HUES64 (cell line): ENCODE measurements at regions not wholly inside any gene's neighbourhood (a gene's known extent, or its start where the extent isn't known, plus 50 kb on each side); places are given as distances from the start of the nearest gene placed in this dataset.

Experiments used
- H3K27ac ChIP-seq: 2 replicates; pipeline ENCODE4 v1.7.0; 2013; ENCODE audit warnings: low read depth, low read length, inconsistent platforms
- H3K27me3 ChIP-seq: 2 replicates; pipeline ENCODE4 v1.6.1; 2013; ENCODE audit warnings: mild to moderate bottlenecking, low read length; ENCODE audit not compliant: insufficient read depth
- H3K36me3 ChIP-seq: 2 replicates; pipeline ENCODE4 v1.6.1; 2013; ENCODE audit warnings: mild to moderate bottlenecking, low read length; ENCODE audit not compliant: insufficient read depth
- H3K4me1 ChIP-seq: 2 replicates; pipeline ENCODE4 v1.6.1; 2013; ENCODE audit warnings: mild to moderate bottlenecking, low read length, moderate library complexity; ENCODE audit not compliant: insufficient read depth
- H3K4me3 ChIP-seq: 2 replicates; pipeline ENCODE4 v1.5.1; 2013; ENCODE audit warnings: mild to moderate bottlenecking, low read length, moderate library complexity
- H3K9ac ChIP-seq: 2 replicates; pipeline ENCODE4 v1.6.1; 2013; ENCODE audit warnings: mild to moderate bottlenecking, low read depth, low read length
- H3K9me3 ChIP-seq: 2 replicates; pipeline ENCODE4 v1.6.1; 2013; ENCODE audit warnings: low read depth, low read length; ENCODE audit not compliant: insufficient read depth
- WGBS: fragments of 150-250, 120-280 bp; methylation state at CpG from one replicate; pipeline ENCODE4 v1.1.7; 2013; ENCODE audit warnings: missing lambda C conversion rate; 5-methylcytosine and 5-hydroxymethylcytosine counted together

GRCh38 chr2:238563551-238563950, 136.8 kb downstream of the ASB1 start:
- 93% methylated on average over 10 of the region's 10 CpGs for WGBS
- Histone ChIP-seq H3K4me1 (no peaks in the 10 kb centered on the region), H3K27ac (no peak overlapping the region), H3K36me3 (no peaks in the 10 kb centered on the region), H3K27me3 (no peaks in the 10 kb centered on the region), H3K9me3 (no peaks in the 10 kb centered on the region), H3K4me3 (no peak overlapping the region), H3K9ac (no peak overlapping the region)

- no peak overlapping the region for H3K9ac ChIP-seq
- H3K4me3 ChIP-seq: no peak overlapping the region
- no peaks in the 10 kb centered on the region for H3K9me3 ChIP-seq
- H3K27ac ChIP-seq: no peak overlapping the region
- H3K36me3 ChIP-seq: no peaks in the 10 kb centered on the region
- WGBS: 90% methylated on average over 16 of the region's 16 CpGs
- H3K4me1 ChIP-seq: no peaks in the 10 kb centered on the region
- no peaks in the 10 kb centered on the region for H3K27me3 ChIP-seq
Observed at GRCh38 chr2:238564286-238564920, 137.7 kb downstream of the ASB1 start.

- Histone ChIP-seq H3K36me3 (no peaks in the 10 kb centered on the region), H3K4me1 (no peaks in the 10 kb centered on the region), H3K9me3 (no peaks in the 10 kb centered on the region), H3K9ac (no peak overlapping the region), H3K27ac (no peak overlapping the region), H3K27me3 (no peaks in the 10 kb centered on the region), H3K4me3 (no peak overlapping the region)
- 90% methylated on average over 6 of the region's 6 CpGs for WGBS
Observed at GRCh38 chr2:238565031-238565430, 138.3 kb downstream of the ASB1 start.

GRCh38 chr2:238566001-238566645, 139.4 kb downstream of the ASB1 start:
- Histone ChIP-seq H3K36me3 (no peaks in the 10 kb centered on the region), H3K4me1 (no peaks in the 10 kb centered on the region), H3K27me3 (no peaks in the 10 kb centered on the region), H3K9ac (no peak overlapping the region), H3K4me3 (no peak overlapping the region), H3K27ac (no peak overlapping the region), H3K9me3 (no peaks in the 10 kb centered on the region)
- WGBS: 93% methylated on average over 16 of the region's 16 CpGs

GRCh38 chr2:238567067-238567855, 140.5 kb downstream of the ASB1 start:
- Histone ChIP-seq H3K36me3 (no peaks in the 10 kb centered on the region), H3K4me3 (no peak overlapping the region), H3K27me3 (no peaks in the 10 kb centered on the region), H3K9me3 (no peaks in the 10 kb centered on the region), H3K4me1 (no peaks in the 10 kb centered on the region), H3K9ac (no peak overlapping the region), H3K27ac (no peak overlapping the region)
- 92% methylated on average over 22 of the region's 22 CpGs for WGBS

- no peaks in the 10 kb centered on the region for H3K4me1 ChIP-seq
- H3K9me3 ChIP-seq: no peaks in the 10 kb centered on the region
- no peak overlapping the region for H3K27ac ChIP-seq
- 88% methylated on average over 8 of the region's 10 CpGs for WGBS
- H3K27me3 ChIP-seq: no peaks in the 10 kb centered on the region
- H3K36me3 ChIP-seq: no peaks in the 10 kb centered on the region
- no peak overlapping the region for H3K4me3 ChIP-seq
- no peak overlapping the region for H3K9ac ChIP-seq
Observed at GRCh38 chr2:238567996-238568395, 141.3 kb downstream of the ASB1 start.

GRCh38 chr2:238568455-238569440, 142.0 kb downstream of the ASB1 start:
- H3K4me1 ChIP-seq: no peaks in the 10 kb centered on the region
- no peaks in the 10 kb centered on the region for H3K27me3 ChIP-seq
- no peak overlapping the region for H3K9ac ChIP-seq
- no peaks in the 10 kb centered on the region for H3K9me3 ChIP-seq
- H3K27ac ChIP-seq: no peak overlapping the region
- no peaks in the 10 kb centered on the region for H3K36me3 ChIP-seq
- WGBS: 89% methylated on average over 27 of the region's 27 CpGs
- H3K4me3 ChIP-seq: no peak overlapping the region

GRCh38 chr2:238569507-238570195, 142.9 kb downstream of the ASB1 start:
- Histone ChIP-seq H3K9me3 (no peaks in the 10 kb centered on the region), H3K4me3 (no peak overlapping the region), H3K36me3 (no peaks in the 10 kb centered on the region), H3K9ac (no peak overlapping the region), H3K27me3 (no peaks in the 10 kb centered on the region), H3K4me1 (no peaks in the 10 kb centered on the region), H3K27ac (no peak overlapping the region)
- WGBS: 94% methylated on average over 25 of the region's 25 CpGs

GRCh38 chr2:238570391-238570790, 143.7 kb downstream of the ASB1 start:
- Histone ChIP-seq H3K4me3 (no peak overlapping the region), H3K27ac (no peak overlapping the region), H3K4me1 (no peaks in the 10 kb centered on the region), H3K9ac (no peak overlapping the region), H3K27me3 (no peaks in the 10 kb centered on the region), H3K36me3 (no peaks in the 10 kb centered on the region), H3K9me3 (no peaks in the 10 kb centered on the region)
- WGBS: 92% methylated on average over 10 of the region's 10 CpGs

- Histone ChIP-seq H3K27ac (no peak overlapping the region), H3K27me3 (no peaks in the 10 kb centered on the region), H3K4me3 (no peak overlapping the region), H3K9ac (no peak overlapping the region), H3K4me1 (no peaks in the 10 kb centered on the region), H3K36me3 (no peaks in the 10 kb centered on the region), H3K9me3 (no peaks in the 10 kb centered on the region)
- 95% methylated on average over 17 of the region's 17 CpGs for WGBS
Observed at GRCh38 chr2:238570926-238571325, 144.2 kb downstream of the ASB1 start.
